ENCODE measurements at regions not wholly inside any gene's neighbourhood (a gene's known extent, or its start where the extent isn't known, plus 50 kb on each side); places are given as distances from the start of the nearest gene placed in this dataset.

DNA sequence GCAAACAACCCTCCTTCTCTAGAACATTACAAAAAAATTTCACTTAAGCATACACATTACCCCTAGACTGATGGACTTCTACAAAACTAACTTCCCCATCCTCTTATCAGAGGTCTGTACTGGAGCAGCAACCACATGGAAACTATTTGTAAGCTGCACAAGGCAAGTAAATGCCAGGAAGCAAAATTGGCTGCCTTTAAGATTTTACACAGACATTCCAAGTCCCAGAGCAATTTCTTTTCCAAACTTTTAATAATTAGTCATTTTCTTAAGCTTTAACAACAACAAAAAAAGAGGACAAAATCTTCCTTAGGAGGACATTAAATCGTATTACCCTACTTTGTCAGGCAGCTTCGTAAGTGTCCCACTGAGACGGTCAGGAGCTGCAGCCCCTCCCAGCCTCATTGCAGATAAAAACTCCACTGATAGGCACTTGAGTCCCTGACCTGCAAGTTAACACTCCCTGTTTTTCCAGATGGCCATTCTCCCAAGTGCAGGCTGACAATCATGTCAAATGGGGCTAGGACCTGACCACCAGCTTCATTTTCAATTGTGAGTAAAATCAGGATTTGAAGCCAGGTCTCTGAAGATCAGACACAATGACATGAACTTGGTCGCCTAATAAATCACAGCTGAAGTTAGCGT, 680.1 kb downstream of the DIAPH3 start:
- no peak overlapping the region for H3K4me3 ChIP-seq (ENCODE audit: low read length)
- TF ChIP-seq, protein P1, sequence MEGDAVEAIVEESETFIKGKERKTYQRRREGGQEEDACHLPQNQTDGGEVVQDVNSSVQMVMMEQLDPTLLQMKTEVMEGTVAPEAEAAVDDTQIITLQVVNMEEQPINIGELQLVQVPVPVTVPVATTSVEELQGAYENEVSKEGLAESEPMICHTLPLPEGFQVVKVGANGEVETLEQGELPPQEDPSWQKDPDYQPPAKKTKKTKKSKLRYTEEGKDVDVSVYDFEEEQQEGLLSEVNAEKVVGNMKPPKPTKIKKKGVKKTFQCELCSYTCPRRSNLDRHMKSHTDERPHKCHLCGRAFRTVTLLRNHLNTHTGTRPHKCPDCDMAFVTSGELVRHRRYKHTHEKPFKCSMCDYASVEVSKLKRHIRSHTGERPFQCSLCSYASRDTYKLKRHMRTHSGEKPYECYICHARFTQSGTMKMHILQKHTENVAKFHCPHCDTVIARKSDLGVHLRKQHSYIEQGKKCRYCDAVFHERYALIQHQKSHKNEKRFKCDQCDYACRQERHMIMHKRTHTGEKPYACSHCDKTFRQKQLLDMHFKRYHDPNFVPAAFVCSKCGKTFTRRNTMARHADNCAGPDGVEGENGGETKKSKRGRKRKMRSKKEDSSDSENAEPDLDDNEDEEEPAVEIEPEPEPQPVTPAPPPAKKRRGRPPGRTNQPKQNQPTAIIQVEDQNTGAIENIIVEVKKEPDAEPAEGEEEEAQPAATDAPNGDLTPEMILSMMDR (IDR thresholded peaks at IDR 0.05; ENCODE audit: insufficient read depth, low read depth, low read length, missing control alignments): no peak
- no peak for DNase-seq (ENCODE audit: low read depth)

- no peak for DNase-seq (ENCODE audit: low read depth)
- H3K4me3 ChIP-seq (ENCODE audit: low read length): no peak overlapping the region
- TF ChIP-seq, protein P1 (IDR thresholded peaks at IDR 0.05; ENCODE audit: insufficient read depth, low read depth, low read length, missing control alignments): no peak
Measured at GRCh38 chr13:59487883-59488282, 675.8 kb downstream of the DIAPH3 start.

- TF ChIP-seq, protein P1 (IDR thresholded peaks at IDR 0.05; ENCODE audit: insufficient read depth, low read depth, low read length, missing control alignments): no peak
- DNase-seq (ENCODE audit: low read depth): no peak
- H3K4me3 ChIP-seq (ENCODE audit: low read length): no peak overlapping the region
Measured at GRCh38 chr13:59488436-59488835, 675.3 kb downstream of the DIAPH3 start.

- DNase-seq (ENCODE audit: low read depth): peak; percentile 3
- H3K4me3 ChIP-seq (ENCODE audit: low read length): no peak overlapping the region
- TF ChIP-seq, protein P1 (IDR thresholded peaks at IDR 0.05; ENCODE audit: insufficient read depth, low read depth, low read length, missing control alignments): no peak
Measured at GRCh38 chr13:59490651-59491050, 673.1 kb downstream of the DIAPH3 start.

- no peak for DNase-seq (ENCODE audit: low read depth)
- TF ChIP-seq, protein P1 (IDR thresholded peaks at IDR 0.05; ENCODE audit: insufficient read depth, low read depth, low read length, missing control alignments): no peak
- no peak overlapping the region for H3K4me3 ChIP-seq (ENCODE audit: low read length)
Measured at GRCh38 chr13:59492030-59492636, 671.6 kb downstream of the DIAPH3 start.

- TF ChIP-seq, protein P1 (IDR thresholded peaks at IDR 0.05; ENCODE audit: insufficient read depth, low read depth, low read length, missing control alignments): no peak
- no peak for DNase-seq (ENCODE audit: low read depth)
- no peak overlapping the region for H3K4me3 ChIP-seq (ENCODE audit: low read length)
Measured at GRCh38 chr13:59493436-59493965, 670.2 kb downstream of the DIAPH3 start.

Measured in epithelial cell of esophagus (primary cell).